ENCODE measurements at regions not wholly inside any gene's neighbourhood (a gene's known extent, or its start where the extent isn't known, plus 50 kb on each side); places are given as distances from the start of the nearest gene placed in this dataset.

DNA sequence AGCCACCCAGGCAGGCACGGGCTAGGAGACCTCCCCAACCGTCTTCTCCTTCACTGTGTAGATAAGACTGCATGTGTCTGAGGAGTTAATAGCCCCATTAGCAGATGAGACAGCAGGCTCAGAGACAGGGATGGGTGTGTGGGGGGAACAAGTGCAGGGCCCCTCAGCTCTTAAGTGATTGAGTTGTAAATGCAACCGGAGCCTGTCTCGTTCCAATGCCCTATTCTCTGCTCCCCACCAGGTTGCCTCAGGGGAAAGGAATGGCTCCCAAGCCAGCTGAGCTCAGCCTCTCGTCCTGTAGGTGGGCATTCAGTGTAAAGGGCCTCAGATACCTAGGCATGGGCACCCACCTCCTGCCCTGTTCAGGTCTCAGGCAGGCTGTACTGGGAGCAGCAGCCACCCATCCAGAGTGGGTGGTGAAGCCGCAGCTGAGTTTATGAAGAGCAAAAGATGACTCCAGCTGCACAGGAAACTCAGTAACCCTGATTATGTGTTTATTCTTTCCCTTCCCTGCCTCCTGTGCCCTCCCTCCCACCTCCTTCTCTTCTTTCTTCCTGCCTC lies 87.3 kb downstream of the PJA1 start:
- DNase-seq (ENCODE audit: low spot score): no peak
- H3K4me3 ChIP-seq: no peak overlapping the region
- TF ChIP-seq, protein P1, sequence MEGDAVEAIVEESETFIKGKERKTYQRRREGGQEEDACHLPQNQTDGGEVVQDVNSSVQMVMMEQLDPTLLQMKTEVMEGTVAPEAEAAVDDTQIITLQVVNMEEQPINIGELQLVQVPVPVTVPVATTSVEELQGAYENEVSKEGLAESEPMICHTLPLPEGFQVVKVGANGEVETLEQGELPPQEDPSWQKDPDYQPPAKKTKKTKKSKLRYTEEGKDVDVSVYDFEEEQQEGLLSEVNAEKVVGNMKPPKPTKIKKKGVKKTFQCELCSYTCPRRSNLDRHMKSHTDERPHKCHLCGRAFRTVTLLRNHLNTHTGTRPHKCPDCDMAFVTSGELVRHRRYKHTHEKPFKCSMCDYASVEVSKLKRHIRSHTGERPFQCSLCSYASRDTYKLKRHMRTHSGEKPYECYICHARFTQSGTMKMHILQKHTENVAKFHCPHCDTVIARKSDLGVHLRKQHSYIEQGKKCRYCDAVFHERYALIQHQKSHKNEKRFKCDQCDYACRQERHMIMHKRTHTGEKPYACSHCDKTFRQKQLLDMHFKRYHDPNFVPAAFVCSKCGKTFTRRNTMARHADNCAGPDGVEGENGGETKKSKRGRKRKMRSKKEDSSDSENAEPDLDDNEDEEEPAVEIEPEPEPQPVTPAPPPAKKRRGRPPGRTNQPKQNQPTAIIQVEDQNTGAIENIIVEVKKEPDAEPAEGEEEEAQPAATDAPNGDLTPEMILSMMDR (IDR thresholded peaks at IDR 0.05): no peak
- H3K27ac ChIP-seq: no peak overlapping the region

DNA sequence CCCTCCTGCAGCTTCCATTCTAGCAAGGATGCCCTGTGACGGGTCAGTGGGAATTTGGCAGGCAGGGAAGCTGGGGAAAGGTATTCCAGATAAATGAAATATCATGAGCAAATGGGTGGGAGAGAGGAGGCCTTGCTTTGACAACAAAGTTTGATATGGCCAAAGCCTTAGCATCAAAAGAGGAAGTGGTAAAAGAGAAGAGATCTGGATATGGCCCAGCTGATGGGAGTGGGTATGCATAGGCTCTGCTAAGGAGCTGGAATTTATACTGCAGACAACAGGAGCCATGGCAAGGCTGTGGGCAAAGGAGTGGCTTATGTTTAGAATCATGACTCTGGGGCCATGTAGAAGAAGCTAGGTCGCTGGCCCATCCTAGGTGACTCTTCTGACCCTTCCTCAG lies 89.2 kb downstream of the PJA1 start:
- no peak for DNase-seq (ENCODE audit: low spot score)
- no peak overlapping the region for H3K4me3 ChIP-seq
- H3K27ac ChIP-seq: no peak overlapping the region
- TF ChIP-seq, protein P1 (IDR thresholded peaks at IDR 0.05): no peak

DNA sequence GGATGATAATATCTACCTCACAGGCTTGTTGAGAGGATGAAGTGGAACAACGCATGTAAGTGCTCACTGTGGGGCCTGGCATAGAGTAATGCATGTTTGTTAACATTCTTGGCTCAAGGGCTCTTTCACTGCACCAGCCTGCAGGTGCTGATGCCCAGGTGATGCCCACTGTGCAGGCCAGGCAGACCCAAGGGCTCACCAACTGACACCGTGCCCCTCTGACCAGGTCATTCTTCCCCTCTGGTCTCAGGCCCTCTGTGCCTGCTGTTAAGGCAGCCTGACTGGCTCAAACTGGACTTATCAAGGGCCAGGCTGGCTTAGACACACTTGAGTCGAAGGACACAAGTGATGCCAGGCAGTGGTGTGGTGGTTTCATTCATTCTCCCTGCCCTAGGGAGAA lies 90.5 kb downstream of the PJA1 start:
- Histone ChIP-seq H3K4me3 (no peak overlapping the region), H3K27ac (no peak overlapping the region)
- TF ChIP-seq, protein P1 (IDR thresholded peaks at IDR 0.05): no peak
- DNase-seq (ENCODE audit: low spot score): no peak

DNA sequence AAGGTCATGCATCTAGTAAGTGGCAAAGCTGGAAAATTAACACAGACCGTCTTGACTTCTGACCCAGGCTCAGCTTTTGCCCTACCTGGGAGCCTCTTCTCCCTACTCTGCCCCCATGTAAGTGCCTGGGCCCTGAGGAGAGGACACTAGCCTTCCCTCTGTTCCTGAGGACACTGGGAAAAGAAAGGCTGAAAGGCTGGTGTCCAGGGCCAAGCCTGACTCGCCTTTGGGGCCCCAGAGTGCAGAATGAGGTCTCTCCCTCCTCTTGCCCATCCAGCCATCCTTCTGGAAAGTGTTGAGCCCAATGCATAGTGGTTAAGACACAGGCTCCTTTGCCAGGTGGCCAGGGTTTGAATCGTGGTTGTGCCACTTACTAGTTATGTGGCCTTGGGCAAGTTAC lies 91.5 kb downstream of the PJA1 start:
- TF ChIP-seq, protein P1 (IDR thresholded peaks at IDR 0.05): no peak
- DNase-seq (ENCODE audit: low spot score): no peak
- H3K4me3 ChIP-seq: no peak overlapping the region
- H3K27ac ChIP-seq: no peak overlapping the region

DNA sequence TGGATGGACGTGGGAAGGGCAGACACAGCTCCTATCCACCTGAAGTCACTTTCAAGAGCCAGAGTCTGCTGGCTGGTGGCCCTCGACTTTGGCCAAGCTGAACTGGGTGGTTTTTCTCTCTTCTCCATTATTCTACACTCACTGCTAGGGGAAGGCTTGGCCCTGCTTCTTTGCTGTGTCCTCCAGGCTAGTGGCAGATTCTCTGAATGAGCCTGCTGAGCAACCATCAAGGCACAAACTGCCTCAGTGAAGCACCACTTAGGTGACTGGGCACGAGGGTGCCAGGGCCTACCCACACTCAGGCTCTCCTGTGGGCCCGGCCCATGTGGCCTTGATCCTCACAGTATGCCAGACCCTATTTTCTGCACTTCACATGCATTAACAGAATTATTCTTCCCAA lies 92.0 kb downstream of the PJA1 start:
- no peak overlapping the region for H3K4me3 ChIP-seq
- no peak for DNase-seq (ENCODE audit: low spot score)
- TF ChIP-seq, protein P1 (IDR thresholded peaks at IDR 0.05): no peak
- no peak overlapping the region for H3K27ac ChIP-seq

DNA sequence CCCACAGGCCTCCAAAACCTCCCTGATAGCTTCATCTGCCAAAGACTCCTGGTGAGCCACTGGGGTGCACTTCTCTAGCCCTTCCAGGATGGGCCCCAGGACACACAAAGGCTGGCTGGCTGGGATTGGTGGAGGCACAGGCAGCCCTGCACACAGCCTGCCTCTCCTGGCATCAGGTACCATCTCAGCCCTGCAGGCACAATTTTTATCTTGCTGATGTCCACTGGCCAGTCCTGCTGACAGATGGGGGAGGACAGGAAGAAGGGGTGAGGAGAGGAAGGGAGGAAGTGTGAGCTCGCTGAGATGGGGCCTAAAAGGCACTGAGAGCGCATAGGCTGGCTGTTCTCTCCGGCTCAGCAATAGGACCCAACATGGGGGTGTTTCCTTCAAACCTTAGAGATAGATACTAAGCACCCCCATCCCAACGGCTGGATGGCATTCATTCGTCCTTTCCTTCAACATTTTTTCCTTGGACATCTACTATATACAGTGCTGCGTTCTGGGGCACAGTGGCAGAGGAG lies 92.7 kb downstream of the PJA1 start:
- no peak for DNase-seq (ENCODE audit: low spot score)
- Histone ChIP-seq H3K27ac (no peak overlapping the region), H3K4me3 (no peak overlapping the region)
- TF ChIP-seq, protein P1 (IDR thresholded peaks at IDR 0.05): no peak

DNA sequence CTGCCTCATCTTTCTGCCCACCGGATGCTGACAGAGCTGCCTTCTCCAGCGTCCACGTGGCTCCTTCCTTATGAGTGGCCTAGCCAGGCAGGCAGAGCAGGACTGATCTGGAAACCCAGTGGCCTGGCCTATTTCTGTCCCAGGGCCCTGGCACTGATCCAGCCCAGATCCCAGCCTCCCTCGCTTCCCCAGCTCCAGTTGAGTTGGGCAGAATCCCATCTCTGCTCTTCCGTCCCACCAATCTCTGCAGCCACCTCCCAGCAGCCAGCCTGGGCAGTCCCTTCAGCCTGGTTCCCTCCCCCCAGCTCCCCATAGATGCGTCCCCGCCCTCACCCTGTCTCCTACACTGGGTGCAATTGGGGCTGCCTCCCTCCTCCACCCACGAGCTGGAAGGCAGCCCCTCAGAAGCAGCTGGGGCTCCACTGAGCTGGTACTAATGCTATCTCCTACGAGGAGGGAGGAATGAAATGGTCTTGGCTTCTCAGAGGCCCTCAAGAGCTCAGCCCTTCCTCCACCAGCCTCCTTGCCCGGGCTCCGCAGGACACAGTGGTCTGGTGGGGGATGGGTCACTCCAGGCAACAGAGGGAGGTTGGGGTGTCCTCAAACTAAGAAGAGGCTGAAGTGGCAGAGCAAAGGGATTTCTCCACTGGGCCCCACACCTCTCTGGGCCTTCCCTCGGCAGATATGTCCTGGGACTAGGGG lies 94.2 kb downstream of the PJA1 start:
- no peak for DNase-seq (ENCODE audit: low spot score)
- Histone ChIP-seq H3K27ac (peak overlapping the region; percentile 14 to 48), H3K4me3 (no peak overlapping the region)
- TF ChIP-seq, protein P1 (IDR thresholded peaks at IDR 0.05): no peak

Data from coronary artery (tissue), 2 donors.